ENCODE measurements at regions not wholly inside any gene's neighbourhood (a gene's known extent, or its start where the extent isn't known, plus 50 kb on each side); places are given as distances from the start of the nearest gene placed in this dataset.

DNA sequence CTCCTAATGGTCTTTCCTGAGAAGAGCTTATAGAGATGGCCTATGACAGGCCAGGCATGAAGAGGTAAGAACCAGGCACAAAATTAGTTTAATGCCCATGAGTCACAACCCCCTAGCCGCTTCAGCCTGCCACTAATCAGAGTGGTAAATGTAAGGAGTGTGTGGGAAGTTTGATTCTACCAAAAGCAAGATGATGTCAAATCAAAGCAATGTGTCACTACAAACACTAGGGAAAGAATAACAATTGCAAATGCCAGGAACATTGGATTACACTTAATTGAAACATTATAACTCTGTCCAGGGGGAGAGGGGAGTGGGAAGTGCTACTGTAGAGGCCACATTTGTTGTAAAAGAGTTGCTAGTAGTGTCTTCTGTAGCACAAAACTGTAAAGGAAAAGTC is 596.6 kb upstream of the AGTR1 start:
- Histone ChIP-seq H2BK120ac (ENCODE audit: low read depth, low read length) (no peak overlapping the region), H3K9me3 (ENCODE audit: control insufficient read depth, insufficient read depth, low read length) (no peaks in the 10 kb centered on the region), H3K9me1 (ENCODE audit: insufficient read depth, low read length) (no peaks in the 10 kb centered on the region), H3K4me3 (ENCODE audit: insufficient read depth, low read depth, low read length) (no peak overlapping the region), H2AFZ (replicated peaks; ENCODE audit: low read length, poor library complexity) (no peak overlapping the region), H3K36me3 (ENCODE audit: control insufficient read depth, insufficient read depth, low read length) (no peaks in the 10 kb centered on the region), H4K5ac (ENCODE audit: low read depth, low read length) (no peak overlapping the region), H2AK9ac (replicated peaks; ENCODE audit: low read depth, low read length, poor library complexity) (no peak overlapping the region), H3K56ac (ENCODE audit: extremely low read depth, insufficient read depth, low read length) (no peak overlapping the region), H3K4me2 (ENCODE audit: low read depth, low read length) (no peak overlapping the region), H4K8ac (ENCODE audit: low read depth in 2 of 2, low read length in 2 of 2) (no peak overlapping the region), H3K27me3 (ENCODE audit: control insufficient read depth, insufficient read depth, low read length) (no peaks in the 10 kb centered on the region), H3K18ac (ENCODE audit: low read depth, low read length) (no peak overlapping the region), H3K4me1 (ENCODE audit: control insufficient read depth, insufficient read depth, low read length) (no peaks in the 10 kb centered on the region), H2AK5ac (ENCODE audit: low read depth, low read length) (no peak overlapping the region), H3K79me1 (ENCODE audit: low read depth in 1 of 2, low read length in 2 of 2) (no peaks in the 10 kb centered on the region), H4K91ac (ENCODE audit: insufficient read depth, low read depth, low read length) (no peak overlapping the region), H3K14ac (replicated peaks; ENCODE audit: low read depth, low read length) (no peak overlapping the region), H3K4ac (ENCODE audit: low read depth, low read length) (no peak overlapping the region), H3K23ac (ENCODE audit: low read depth, low read length) (no peak overlapping the region), H2BK5ac (ENCODE audit: low read depth, low read length, poor library complexity, severe bottlenecking) (no peak overlapping the region), H2BK15ac (ENCODE audit: low read depth, low read length) (no peak overlapping the region), H3K9ac (ENCODE audit: low read depth, low read length) (no peak overlapping the region), H2BK20ac (ENCODE audit: low read depth, low read length) (no peak overlapping the region), H3K27ac (ENCODE audit: insufficient read depth, low read length) (no peak overlapping the region), H4K20me1 (ENCODE audit: insufficient read depth, low read length) (no peaks in the 10 kb centered on the region)
- BruUV-seq (replicated peaks): no TSS peak
- ChIA-PET CTCF (no interaction called here), POLR2A (ENCODE audit: unreplicated experiment) (no interaction called here)
- ATAC-seq (ENCODE audit: low read depth): no peak; the same call in none of the 2 replicates
- intact Hi-C loops (cut with micrococcal nuclease) (no loop called here), dilution Hi-C loops (cut with HindIII; ENCODE audit: low sequenced_read_pairs, unreplicated experiment) (no loop called here), in situ Hi-C loops (cut with MboI; ENCODE audit: low sequenced_read_pairs) (no loop called here)
- peak; percentile 20 for DNase-seq
- no CpG with 5 or more reads among the region's 1 CpG for WGBS, 2 experiments (ENCODE audit: extremely low coverage in 2 of 2, insufficient read length in 1 of 2)
- TF ChIP-seq SMC3 (IDR thresholded peaks at IDR 0.05; ENCODE audit: low read depth, low read length) (no peak), RAD21 (IDR thresholded peaks at IDR 0.05; ENCODE audit: low read length) (no peak), CEBPB (IDR thresholded peaks at IDR 0.05; ENCODE audit: low read depth, low read length) (no peak), MAZ (IDR thresholded peaks at IDR 0.05; ENCODE audit: borderline replicate concordance, low read depth, low read length) (no peak), CHD1 (IDR thresholded peaks at IDR 0.05; ENCODE audit: low read depth, low read length) (no peak), MXI1 (IDR thresholded peaks at IDR 0.05; ENCODE audit: borderline replicate concordance, low read depth, low read length) (no peak), NFE2L2 (IDR thresholded peaks at IDR 0.05; ENCODE audit: low read depth, low read length) (no peak), RFX5 (IDR thresholded peaks at IDR 0.05; ENCODE audit: low read depth, low read length) (no peak), MAFK (IDR thresholded peaks at IDR 0.05; ENCODE audit: low read depth, low read length) (no peak), RCOR1 (IDR thresholded peaks at IDR 0.05; ENCODE audit: insufficient replicate concordance, low read length) (no peak)
- TF ChIP-seq, protein P1, sequence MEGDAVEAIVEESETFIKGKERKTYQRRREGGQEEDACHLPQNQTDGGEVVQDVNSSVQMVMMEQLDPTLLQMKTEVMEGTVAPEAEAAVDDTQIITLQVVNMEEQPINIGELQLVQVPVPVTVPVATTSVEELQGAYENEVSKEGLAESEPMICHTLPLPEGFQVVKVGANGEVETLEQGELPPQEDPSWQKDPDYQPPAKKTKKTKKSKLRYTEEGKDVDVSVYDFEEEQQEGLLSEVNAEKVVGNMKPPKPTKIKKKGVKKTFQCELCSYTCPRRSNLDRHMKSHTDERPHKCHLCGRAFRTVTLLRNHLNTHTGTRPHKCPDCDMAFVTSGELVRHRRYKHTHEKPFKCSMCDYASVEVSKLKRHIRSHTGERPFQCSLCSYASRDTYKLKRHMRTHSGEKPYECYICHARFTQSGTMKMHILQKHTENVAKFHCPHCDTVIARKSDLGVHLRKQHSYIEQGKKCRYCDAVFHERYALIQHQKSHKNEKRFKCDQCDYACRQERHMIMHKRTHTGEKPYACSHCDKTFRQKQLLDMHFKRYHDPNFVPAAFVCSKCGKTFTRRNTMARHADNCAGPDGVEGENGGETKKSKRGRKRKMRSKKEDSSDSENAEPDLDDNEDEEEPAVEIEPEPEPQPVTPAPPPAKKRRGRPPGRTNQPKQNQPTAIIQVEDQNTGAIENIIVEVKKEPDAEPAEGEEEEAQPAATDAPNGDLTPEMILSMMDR (conservative IDR thresholded peaks at IDR 0.05; ENCODE audit: low read depth, low read length): no peak
- TF ChIP-seq, protein P2, sequence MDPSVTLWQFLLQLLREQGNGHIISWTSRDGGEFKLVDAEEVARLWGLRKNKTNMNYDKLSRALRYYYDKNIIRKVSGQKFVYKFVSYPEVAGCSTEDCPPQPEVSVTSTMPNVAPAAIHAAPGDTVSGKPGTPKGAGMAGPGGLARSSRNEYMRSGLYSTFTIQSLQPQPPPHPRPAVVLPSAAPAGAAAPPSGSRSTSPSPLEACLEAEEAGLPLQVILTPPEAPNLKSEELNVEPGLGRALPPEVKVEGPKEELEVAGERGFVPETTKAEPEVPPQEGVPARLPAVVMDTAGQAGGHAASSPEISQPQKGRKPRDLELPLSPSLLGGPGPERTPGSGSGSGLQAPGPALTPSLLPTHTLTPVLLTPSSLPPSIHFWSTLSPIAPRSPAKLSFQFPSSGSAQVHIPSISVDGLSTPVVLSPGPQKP (IDR thresholded peaks at IDR 0.05; ENCODE audit: borderline replicate concordance, low read depth, low read length): no peak
- TF ChIP-seq, protein P3, sequence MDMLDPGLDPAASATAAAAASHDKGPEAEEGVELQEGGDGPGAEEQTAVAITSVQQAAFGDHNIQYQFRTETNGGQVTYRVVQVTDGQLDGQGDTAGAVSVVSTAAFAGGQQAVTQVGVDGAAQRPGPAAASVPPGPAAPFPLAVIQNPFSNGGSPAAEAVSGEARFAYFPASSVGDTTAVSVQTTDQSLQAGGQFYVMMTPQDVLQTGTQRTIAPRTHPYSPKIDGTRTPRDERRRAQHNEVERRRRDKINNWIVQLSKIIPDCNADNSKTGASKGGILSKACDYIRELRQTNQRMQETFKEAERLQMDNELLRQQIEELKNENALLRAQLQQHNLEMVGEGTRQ (IDR thresholded peaks at IDR 0.05; ENCODE audit: low read depth, low read length): no peak

Measured in IMR-90 (cell line).